ENCODE measurements at regions not wholly inside any gene's neighbourhood (a gene's known extent, or its start where the extent isn't known, plus 50 kb on each side); places are given as distances from the start of the nearest gene placed in this dataset.

GRCh38 chr4:14744346-14744745, 257.9 kb upstream of the CPEB2 start:
- no peak overlapping the region for H3K4me3 ChIP-seq (replicated peaks in 1 of 2; ENCODE audit: low read depth in 2 of 2, low read length in 2 of 2)
- TF ChIP-seq CTCF (IDR thresholded peaks at IDR 0.05; ENCODE audit: low read depth, low read length) = no peak
- no peak for DNase-seq (ENCODE audit: low read depth in 2 of 2)

- no peak overlapping the region for H3K4me3 ChIP-seq (replicated peaks in 1 of 2; ENCODE audit: low read depth in 2 of 2, low read length in 2 of 2)
- DNase-seq (ENCODE audit: low read depth in 2 of 2) = peak; percentile 29 to 50
- peak; percentile 29 for TF ChIP-seq CTCF (IDR thresholded peaks at IDR 0.05; ENCODE audit: low read depth, low read length)
These were observed 252.4 kb upstream of the CPEB2 start for GRCh38 chr4:14749910-14750309.

GRCh38 chr4:14752341-14753046, 249.8 kb upstream of the CPEB2 start:
- DNase-seq (ENCODE audit: low read depth in 2 of 2) = no peak

DNA sequence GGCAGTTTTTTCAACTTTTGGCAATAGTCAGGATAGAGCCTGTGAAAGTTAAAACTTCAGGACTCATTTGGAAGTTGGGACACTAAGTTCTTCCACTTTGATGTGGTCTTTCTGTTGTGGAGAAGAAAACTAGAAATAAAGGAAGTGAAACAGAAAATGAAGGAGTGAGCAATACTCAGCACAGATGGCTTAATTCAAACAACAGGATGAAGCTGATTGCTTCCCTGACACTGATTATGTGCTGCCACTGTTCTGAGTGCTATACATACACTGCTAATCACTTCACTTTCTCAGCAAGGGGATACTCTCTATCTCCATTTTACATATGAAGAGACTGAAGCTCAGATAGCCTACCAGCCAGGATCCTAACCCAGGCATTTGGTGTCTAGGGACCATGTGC, 235.1 kb upstream of the CPEB2 start:
- no peak for TF ChIP-seq CTCF (IDR thresholded peaks at IDR 0.05; ENCODE audit: low read depth, low read length)
- no peak overlapping the region for H3K4me3 ChIP-seq (replicated peaks in 1 of 2; ENCODE audit: low read depth in 2 of 2, low read length in 2 of 2)
- no peak for DNase-seq (ENCODE audit: low read depth in 2 of 2)

More at GRCh38 chr4:14752341-14753046, 249.8 kb upstream of the CPEB2 start:
- H3K4me3 ChIP-seq (replicated peaks in 1 of 2; ENCODE audit: low read depth in 2 of 2, low read length in 2 of 2) = no peak overlapping the region
- TF ChIP-seq CTCF (IDR thresholded peaks at IDR 0.05; ENCODE audit: low read depth, low read length) = no peak

DNA sequence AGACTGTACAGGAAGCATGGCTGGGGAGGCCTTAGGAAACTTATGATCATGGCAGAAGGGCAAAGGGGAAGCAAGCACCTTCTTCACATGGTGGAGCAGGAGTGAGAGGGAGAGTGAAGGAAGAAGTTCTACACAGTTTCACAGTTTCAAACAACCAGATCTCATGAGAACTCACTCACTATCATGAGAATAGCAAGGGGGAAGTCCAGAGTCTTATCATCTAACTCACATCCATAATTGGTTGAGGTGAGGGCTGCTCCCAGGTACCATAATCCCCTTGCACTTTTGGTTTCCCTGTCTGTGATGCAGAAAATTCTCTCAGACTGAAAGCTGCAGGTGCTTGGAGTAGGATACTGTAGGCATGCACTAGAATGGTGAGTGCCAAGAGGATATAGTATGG, 233.8 kb upstream of the CPEB2 start:
- no peak for TF ChIP-seq CTCF (IDR thresholded peaks at IDR 0.05; ENCODE audit: low read depth, low read length)

GRCh38 chr4:14769993-14770392, 232.3 kb upstream of the CPEB2 start:
- DNase-seq (ENCODE audit: low read depth in 2 of 2) = no peak
- no peak overlapping the region for H3K4me3 ChIP-seq (replicated peaks in 1 of 2; ENCODE audit: low read depth in 2 of 2, low read length in 2 of 2)
- no peak for TF ChIP-seq CTCF (IDR thresholded peaks at IDR 0.05; ENCODE audit: low read depth, low read length)

More for the DNA sequence above, 233.8 kb upstream of the CPEB2 start:
- H3K4me3 ChIP-seq (replicated peaks in 1 of 2; ENCODE audit: low read depth in 2 of 2, low read length in 2 of 2) = no peak overlapping the region
- no peak for DNase-seq (ENCODE audit: low read depth in 2 of 2)

- H3K4me3 ChIP-seq (replicated peaks in 1 of 2; ENCODE audit: low read depth in 2 of 2, low read length in 2 of 2) = no peak overlapping the region
- no peak for DNase-seq (ENCODE audit: low read depth in 2 of 2)
- TF ChIP-seq CTCF (IDR thresholded peaks at IDR 0.05; ENCODE audit: low read depth, low read length) = no peak
These were observed 231.2 kb upstream of the CPEB2 start for GRCh38 chr4:14771094-14771493.

Data from cardiac fibroblast (primary cell).